Erythroblast (primary cell): ENCODE measurements at regions not wholly inside any gene's neighbourhood (a gene's known extent, or its start where the extent isn't known, plus 50 kb on each side); places are given as distances from the start of the nearest gene placed in this dataset.

Source experiments
- DNase-seq, 2 experiments: peaks; one replicate each; lab custom pipeline; 2025; lab: John Stamatoyannopoulos, UW
- GATA1 ChIP-seq: IDR thresholded peaks from 2 replicates; pipeline ENCODE4 v1.6.1; 2011; ENCODE audit warnings: low read depth, mild to moderate bottlenecking, control low read depth, low read length, moderate library complexity
- POLR2A ChIP-seq: IDR thresholded peaks from 2 replicates; pipeline ENCODE4 v1.6.1; 2011; ENCODE audit warnings: mild to moderate bottlenecking, low read length

- TF ChIP-seq POLR2A: no peak
- no peak for TF ChIP-seq GATA1
- no peak for DNase-seq
Measured at GRCh38 chr3:28786446-28786845, 437.8 kb upstream of the AZI2 start.

DNA sequence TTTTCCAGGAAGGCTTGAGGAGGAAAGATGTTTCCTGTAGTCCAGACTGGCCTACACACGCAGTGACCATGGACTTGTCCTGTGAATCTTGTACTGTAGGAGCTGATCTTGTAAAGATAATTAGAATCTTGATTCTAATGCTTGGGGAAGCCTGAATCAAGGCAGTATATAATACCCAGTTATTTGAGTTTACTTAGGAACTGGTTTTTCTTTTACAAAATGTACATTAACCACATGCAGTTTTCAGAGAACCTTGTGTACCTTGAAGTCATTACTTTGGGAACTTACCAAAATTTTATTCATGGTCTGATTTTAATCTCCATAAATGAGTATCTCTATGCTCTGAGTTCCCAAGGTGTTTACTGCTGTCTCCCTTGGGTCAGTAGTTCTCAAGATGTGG lies 439.9 kb upstream of the AZI2 start:
- no peak for TF ChIP-seq POLR2A
- TF ChIP-seq GATA1: no peak
- DNase-seq: no peak

- no peak for DNase-seq
- TF ChIP-seq POLR2A: no peak
- no peak for TF ChIP-seq GATA1
Measured at GRCh38 chr3:28791713-28792255, 443.2 kb upstream of the AZI2 start.

DNA sequence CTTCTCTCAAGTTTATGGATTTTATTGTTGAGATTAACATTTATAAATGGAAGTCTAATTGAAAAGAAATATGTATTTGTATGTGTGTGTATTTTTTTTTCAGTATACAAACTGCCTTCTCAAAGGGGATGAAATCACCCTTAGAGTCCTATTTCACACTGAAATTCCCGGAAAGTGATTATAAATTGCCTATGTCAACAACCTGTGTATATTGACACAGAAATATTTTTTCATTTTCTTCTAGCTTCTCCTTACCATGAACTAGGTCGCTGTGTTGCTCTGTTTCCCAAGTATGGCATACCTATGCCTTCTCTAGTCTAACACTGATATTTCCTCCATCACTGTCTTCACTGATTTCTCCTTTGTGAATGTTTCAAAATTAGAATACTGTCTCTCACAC lies 444.0 kb upstream of the AZI2 start:
- TF ChIP-seq POLR2A: no peak
- no peak for TF ChIP-seq GATA1
- no peak for DNase-seq

- DNase-seq: no peak
- no peak for TF ChIP-seq GATA1
- no peak for TF ChIP-seq POLR2A
Measured at GRCh38 chr3:28799084-28799483, 450.5 kb upstream of the AZI2 start.

GRCh38 chr3:28800203-28800602 lies 451.6 kb upstream of the AZI2 start:
- TF ChIP-seq POLR2A (no peak), GATA1 (no peak)
- DNase-seq: no peak

- no peak for DNase-seq
- TF ChIP-seq POLR2A (no peak), GATA1 (no peak)
Measured at GRCh38 chr3:28808068-28808467, 459.4 kb upstream of the AZI2 start.

GRCh38 chr3:28816017-28816416 lies 464.9 kb upstream of the RBMS3 start:
- TF ChIP-seq POLR2A (no peak), GATA1 (no peak)
- no peak for DNase-seq

GRCh38 chr3:28824316-28824715 lies 456.6 kb upstream of the RBMS3 start:
- TF ChIP-seq POLR2A: no peak
- TF ChIP-seq GATA1: no peak
- no peak for DNase-seq

GRCh38 chr3:28826840-28827239 lies 454.0 kb upstream of the RBMS3 start:
- TF ChIP-seq POLR2A: no peak
- TF ChIP-seq GATA1: no peak
- DNase-seq: no peak

DNA sequence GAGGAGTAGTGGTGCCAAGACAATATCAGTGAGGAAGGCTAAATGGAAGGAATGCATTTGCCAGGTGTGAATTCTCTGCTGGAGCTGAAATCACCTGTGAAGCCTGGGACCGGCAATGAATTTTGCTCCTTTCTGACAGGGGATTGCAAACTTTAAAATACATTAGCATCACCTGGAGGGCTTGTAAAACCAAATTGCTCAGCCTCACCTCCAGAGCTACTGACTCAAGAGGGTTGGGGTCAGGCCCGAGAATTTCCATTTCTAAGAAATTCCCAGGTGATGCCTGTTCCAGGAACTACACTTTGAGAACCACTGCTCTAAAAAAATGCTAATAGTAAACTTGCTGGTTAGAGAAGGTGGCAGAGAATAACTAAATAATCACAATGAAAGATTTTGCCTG lies 445.6 kb upstream of the RBMS3 start:
- TF ChIP-seq POLR2A (no peak), GATA1 (no peak)

GRCh38 chr3:28835751-28836150 lies 445.1 kb upstream of the RBMS3 start:
- no peak for TF ChIP-seq GATA1

More for the DNA sequence above, 445.6 kb upstream of the RBMS3 start:
- DNase-seq: no peak

GRCh38 chr3:28836199-28836598 lies 444.7 kb upstream of the RBMS3 start:
- TF ChIP-seq POLR2A (no peak), GATA1 (no peak)
- no peak for DNase-seq

More at GRCh38 chr3:28835751-28836150, 445.1 kb upstream of the RBMS3 start:
- no peak for DNase-seq

DNA sequence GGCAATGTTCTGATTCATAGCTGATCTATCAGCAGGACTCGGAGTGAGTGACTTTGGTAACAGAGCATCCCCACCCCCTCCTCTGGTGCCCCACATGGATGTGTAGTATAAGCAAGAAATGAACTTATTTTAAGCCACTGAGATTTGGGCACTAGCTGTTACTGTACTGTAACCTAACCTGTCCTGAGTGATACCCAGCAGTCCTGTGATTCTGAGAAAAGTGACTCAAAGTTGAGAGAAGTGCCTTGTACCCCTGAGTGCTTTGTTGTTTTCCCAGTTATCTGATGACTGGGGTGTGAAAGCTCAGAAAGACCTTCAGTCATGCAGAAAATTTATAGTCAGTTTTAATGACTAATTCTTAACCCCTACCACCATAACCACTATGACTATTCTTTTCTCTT lies 439.9 kb upstream of the RBMS3 start:
- DNase-seq: no peak
- TF ChIP-seq POLR2A (no peak), GATA1 (no peak)

GRCh38 chr3:28841441-28841840 lies 439.4 kb upstream of the RBMS3 start:
- no peak for DNase-seq
- TF ChIP-seq GATA1 (no peak), POLR2A (no peak)

GRCh38 chr3:28844298-28845005 lies 436.4 kb upstream of the RBMS3 start:
- no peak for TF ChIP-seq POLR2A
- no peak for TF ChIP-seq GATA1
- no peak for DNase-seq
